CD4-positive, alpha-beta T cell treated with Interleukin-4 for 1 hour (primary cell): ENCODE measurements at regions not wholly inside any gene's neighbourhood (a gene's known extent, or its start where the extent isn't known, plus 50 kb on each side); places are given as distances from the start of the nearest gene placed in this dataset.

ENCODE experiments used
- DNase-seq, 2 donors: peaks; one replicate each; pipeline ENCODE4 v3.0.0-alpha.2; 2020 to 2022

DNA sequence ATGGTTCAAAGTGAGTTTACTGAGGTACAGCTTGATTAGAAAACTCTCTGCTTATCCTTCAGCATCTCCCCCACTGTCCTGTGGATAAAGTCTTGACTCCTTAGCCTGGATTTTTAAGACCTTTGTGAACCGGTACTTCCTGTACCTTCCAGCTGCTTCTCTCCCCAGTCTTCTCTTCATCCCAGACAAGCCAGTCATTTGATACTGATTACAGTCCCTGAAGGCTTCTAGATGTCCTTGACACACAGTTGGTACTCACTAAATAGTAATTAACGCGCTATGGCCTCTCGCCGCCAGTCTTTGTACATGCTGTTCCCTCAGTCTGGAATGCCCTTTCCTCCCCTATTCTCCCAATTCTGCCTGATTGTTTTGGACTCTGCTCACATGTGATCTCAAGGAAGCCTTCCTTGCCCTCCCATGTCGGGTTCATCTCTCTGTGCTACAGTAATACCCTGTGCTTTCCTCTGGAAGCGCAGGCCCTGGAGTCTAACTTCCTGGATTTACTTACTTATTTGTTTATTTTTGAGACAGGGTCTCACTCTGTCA is 50.6 kb upstream of the PTGR2 start:
- no peak for DNase-seq

DNA sequence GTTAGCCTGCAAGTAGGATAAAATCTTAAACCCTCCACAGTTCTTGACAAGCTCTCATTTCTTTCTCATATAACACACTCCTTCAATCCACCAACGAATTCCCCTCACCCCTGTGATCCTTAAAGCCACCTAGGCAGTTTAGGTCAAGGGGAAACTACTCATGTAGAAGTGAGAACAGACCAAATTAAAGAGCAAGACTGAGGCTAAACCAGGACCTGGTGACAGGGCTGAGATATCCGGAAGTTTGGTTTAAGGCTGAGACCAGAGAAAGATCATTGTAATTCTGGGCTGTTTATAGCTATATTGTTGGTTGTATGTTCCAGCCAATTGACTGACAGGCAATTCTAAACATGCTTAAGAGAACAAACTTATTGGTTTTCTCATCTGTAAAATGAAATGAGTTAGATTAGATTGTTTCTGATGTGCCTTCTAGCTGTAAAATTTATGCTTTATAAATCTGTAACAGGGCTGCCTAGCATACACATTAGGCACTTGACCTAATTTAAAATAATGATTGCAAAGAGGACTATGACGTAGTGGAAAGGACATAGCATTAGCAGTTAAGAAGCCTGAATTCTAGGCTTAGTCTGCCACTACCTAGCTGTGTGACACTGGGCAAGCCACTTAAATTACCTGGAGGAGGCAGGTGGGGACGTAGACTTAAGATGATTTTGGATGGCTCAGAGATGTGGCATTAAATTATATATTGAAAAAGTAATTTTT is 53.9 kb upstream of the PTGR2 start:
- DNase-seq, result no peak

DNA sequence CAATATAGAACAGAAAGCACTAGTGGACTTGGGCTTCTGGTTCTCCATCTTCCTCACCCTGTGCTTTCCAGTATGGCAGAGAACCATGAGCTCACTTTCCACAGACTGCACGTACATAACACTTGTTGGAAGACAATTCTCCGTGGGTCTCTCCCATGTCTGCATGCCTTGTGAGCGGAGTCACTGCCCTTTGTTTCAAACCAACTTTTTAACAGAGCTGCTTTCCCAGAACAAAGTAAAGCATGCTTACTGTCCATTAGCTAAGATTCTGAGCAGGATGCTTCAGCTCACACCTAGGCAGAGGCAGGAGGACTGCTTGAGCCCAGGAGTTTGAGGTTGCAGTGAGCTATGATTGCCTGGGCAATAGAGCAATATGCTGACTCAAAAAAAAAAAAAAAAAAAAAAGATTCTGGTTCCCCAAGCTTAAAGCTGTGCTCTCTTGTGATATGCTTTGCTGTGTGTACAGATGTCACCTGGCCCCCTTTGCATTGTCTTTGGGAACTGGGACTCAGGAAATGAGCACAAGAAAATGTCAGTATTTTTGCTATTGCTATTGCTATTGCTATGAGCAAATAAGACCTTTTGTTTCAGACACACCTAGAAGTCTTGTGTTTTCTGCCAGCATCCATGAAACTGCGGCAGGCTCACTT is 54.6 kb upstream of the PTGR2 start:
- DNase-seq, result no peak

DNA sequence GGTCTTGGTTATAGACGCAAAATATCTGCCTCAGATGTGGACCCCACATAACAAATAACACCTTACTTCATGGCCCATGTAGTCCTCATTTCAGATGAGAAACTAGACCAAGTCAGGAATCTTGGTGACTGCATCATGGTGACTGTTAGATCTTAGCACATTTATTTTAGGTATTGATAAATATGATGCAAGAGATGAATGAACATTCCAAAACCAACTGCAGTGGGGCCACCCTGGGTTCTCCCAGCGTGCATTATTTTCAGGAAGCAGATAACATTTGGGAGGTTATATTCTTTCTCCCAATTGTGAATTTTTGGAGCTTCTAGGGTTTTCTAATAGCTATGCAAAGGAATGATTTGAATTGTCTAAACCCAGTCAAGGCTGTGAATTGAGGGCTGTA is 55.2 kb upstream of the PTGR2 start:
- DNase-seq, result no peak

DNA sequence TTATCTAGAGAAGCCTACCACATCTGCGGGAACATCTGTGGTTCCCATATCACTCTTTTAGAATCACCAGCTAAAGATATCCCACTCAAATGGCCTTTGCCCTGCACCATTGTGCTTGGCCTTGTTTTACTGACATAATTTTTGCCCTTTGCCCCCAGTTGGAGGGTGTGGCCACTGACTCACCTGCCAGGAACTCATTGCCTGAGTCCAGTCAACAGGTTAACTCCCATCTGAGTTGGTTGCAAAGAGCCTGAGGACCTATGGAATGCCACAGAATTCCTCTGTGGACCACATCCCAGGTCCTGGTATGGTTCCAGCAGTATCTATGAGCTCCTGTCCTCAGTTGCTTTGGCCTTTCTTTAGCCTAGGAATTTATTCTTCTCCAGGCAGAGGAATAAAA is 55.7 kb upstream of the PTGR2 start:
- DNase-seq, result no peak

DNA sequence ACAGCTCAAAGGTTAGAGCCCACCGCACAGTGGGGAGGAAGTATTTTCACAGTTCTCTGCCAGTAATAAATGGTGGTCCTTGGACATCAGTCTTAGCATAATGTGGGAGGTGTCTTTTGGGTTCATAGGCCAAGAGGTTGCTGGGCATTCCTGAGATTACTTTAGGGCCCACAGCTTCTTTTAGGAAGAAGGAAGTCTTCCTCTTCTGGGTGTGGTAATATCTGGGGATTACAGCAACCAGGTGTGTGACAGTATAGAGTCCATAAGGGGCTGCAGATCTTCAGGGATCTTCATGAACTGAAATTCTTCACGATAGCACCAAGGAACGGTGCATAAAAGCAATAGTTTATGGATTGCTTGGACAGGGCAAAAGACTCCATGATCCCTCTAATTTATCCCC is 56.2 kb upstream of the PTGR2 start:
- no peak for DNase-seq

DNA sequence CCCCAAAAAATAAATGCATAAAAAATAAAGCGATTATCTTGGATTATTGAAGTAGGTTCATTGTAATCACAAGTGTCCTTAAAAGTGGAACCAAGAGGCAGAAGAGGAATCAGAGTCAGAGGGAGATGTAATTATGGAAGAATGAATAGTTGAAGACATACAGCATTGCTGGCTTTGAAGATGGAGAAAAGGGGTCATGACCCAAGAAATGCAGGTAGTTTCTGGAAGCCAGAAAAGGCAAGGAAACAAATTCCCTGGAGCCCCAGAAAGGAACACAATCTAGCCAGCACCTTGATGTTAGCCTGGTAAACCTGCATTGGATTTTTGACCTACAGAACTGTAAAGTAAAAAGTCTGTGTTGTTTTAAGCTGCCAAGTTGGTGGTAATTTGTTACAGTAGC is 57.5 kb upstream of the PTGR2 start:
- no peak for DNase-seq

DNA sequence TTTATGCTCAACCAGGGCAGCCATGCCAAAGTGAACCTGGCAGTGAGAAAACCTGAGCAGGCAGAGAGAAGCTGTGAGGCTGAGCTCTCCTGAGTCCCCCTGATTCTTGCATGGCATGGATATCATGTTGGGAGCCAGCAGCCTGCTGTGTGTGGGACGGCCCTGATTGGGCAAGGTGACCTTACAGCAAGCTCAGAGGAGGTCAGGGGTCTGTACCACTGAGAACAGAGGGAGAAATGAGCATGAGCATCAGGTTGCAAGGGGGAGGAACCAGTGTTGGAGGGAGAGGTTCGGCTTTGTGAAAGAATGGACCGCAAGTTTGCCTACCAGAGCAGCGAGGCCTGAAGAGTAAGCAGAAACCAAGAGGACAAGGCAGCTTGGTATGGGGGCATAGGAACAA is 59.1 kb upstream of the PTGR2 start:
- no peak for DNase-seq

DNA sequence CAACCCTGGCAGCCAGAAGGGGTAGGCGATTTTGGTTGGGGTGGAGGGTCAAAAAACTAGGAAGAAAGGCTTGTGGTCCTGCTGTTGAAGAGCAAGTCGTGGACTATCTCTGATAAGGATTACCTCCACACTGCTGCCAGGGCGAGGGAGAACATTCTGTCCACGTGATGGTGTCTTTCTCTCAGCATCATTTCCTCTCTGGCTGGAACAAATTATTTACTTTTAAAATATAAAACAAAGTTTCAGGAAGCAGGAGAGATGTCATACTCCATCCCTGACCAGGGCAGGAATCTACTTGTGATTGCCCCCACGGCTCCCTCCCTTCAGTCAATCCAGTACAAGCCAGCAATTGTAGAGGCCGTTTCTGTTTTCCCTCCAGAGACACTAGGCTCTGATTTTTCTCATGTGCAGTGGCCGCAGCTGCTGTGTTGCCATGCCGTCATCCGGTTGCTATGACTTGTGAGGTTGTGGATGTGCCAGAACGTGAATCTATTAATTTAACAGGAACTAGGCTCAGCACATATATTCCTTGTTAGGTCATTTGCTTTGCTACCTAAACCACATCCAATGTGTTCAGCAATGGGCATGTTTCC is 61.5 kb upstream of the PTGR2 start:
- DNase-seq, result no peak

DNA sequence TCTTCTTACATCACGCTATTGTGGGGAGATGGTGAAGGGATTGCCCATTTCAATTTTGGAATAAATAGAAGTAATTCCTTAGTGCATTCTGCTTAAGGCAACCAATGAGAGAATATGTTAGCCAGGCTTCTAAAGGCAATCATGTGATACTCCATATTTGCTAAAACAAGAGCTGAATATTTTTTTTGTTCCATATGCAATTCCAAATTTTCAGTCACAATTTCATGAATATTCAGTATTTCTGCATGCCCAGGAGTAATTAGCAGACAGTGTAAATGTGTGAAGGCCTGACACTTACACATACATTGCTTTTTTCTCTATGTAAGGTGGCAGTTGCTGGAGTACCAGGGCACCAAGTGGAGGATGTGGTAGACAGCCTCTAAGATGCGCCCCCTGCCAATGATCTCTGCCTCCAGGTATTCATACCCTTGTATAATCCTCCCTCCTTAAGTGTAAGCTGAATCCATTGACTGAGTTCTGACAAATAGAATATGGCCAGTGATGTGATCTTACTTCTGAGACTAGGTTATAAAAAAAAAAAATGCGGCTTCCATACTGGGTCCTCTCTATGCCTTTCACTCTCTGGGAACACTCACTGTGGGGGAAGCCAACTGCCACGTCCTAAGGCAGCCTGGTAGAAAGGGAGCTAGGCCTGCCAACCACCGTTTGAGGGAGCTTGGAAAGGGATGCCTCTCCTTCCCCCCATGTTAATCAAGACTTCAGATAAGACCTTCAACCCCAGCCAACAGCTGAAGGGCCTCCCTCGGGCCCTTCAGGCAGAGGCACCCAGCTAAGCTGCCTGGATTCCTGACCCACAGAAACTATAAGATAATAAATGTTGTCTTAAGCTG is 62.7 kb upstream of the PTGR2 start:
- DNase-seq, result no peak

DNA sequence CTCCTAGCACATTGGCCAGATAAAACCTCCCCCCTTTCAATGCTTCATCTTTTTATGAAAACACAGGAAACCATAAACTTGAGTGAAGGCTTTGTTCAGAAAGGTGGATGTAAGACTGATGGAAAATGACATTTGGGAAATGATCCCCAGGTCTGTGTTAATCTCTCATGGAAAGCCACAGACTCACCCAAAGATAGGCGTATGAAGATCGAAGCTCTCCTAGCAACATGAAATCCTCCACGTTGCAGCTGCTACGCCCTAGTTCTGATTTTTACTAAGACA is 63.4 kb upstream of the PTGR2 start:
- DNase-seq, result no peak

DNA sequence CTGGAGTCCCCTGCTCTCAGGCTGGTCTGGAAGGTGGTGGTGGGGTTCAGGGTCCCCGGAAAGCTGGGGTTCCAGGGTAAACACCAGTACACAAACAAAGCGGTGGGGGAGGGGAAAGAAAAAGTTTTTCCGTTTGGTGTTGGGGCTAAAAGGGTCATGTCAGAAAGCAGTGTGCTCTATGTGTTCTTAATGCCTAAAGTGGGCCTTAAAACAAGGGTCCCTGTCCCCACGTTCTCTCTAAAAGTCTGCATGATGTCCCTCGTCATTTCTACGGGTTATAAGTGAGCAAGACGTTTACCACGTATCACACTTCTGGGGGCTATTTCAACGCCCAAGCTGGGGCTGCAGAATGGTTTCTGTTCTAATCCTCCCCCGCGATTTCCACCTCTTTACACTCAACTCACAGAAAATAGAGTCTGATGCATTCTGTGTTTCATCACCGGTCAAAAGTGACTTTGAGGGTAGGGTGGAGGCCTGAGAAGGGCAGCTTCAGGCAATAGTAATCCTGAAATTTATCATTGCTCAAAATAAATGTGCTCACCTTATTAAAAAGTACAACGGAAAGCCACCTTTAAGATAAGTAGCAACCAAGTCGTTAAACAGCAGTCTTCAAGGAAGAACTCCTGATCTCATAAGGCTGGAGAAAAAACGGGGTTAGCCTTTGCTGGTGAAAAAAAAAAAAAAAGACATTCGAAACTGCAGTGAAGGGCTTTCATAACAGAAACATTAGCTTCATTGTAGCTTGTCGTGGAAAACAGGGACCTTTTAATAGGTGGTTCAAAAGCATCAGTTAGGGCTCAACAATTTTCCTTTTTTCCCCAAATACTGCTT is 63.9 kb upstream of the PTGR2 start:
- peak in 1 of 2 donors; percentile 31 for DNase-seq

DNA sequence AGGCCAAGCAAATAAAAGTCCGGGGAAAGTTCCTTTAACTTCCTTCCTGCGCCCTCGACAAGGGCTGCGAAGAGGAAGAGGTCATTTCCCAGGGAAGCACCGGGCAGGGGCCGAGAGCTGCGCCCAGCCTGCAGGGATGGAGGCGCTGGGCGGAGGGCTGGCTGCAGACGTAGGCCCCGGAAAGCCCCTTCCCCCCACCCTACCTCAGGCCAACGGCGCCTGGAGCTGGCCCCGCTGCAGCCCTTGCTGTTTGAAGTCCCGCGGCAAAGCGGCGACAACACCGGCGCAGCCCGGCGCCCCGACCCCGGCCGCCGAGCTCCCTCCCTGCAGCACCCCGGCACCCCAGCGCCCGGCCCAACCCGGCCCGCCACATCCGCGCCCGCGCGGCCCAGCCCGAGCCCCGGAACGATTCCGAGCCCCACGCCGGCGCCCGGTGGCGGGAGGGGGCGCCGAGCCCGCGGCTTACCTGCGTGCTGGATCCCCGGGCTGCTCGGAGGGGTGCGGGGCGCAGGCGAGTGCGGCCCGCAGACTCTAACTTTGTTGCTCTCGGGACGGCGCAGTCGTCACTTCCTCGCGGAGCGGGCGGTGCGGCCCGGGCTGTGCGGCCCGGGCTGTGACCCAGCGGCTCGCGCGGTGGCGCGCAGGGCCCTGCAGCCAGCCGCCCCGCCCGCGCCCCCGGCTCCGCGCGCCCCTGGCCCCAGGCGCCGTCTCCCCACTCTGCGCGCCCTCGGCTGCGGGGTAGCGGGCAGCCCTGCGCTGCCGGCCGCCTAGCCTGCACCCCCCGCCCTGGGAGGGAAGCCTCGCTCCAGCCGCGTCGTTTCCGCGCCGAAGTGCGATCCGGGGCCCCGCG is 64.8 kb upstream of the PTGR2 start:
- peak; percentile 57 to 63 for DNase-seq

DNA sequence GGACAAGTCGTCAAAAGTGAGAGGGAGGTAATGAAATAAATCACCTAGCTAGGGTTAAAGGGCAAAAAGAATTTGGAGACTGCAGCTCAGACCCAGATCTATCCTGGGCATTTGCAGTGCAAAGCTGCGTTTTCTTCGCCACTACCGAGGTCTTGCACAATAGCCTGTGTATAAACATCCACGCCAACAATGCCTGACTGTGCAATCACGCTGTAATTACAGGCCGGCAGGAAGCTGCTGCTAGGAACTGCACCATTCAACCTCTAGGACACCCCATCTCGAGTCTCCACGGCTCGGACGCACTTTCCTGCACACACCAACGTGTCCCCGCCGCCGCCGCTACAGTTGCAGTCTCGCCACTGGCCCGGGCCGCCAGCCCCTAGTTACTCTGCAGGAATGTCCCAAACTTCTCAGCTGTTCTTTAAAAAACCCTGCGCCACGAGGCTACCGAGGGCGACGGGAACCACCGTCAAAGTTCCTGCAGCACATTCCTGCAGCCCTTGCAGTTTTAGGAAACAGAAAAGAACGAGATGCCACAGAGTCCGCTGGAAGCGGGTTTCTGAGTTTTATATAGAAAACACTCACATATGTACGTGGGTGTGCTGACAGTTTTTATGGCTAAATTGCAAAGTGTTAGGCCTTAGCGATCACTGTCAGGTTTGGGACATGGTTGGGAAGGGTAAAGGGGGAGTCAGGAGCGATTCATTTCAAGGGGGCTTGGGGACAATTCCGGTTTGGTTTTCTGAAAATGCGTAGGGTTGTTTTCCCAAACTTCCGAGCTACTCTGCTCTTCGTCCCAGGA is 65.6 kb upstream of the PTGR2 start:
- DNase-seq, result peak; percentile 65 to 75

DNA sequence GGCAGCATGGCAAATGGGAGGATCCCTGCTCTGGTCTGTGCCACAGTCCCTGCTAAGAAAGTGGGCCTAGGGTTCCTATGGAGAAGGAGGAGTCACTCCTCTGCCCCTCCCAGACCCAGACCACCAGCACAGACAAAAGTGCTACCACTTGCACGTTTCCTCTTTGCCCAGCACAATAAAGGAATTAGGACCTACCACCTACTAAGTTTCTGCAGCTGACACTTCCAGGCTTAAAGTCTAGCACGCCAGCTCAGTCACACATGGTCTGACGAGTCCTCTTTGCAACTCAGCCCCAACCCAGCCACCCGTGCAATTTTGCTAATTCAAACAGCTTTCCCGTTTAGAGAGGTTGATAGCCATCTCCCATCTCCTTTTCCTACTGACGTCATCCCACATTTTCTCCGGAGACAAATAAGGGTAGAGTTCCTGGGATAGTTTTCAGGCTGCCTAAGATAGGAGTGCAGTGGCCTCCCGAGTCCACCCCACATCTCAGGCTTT is 66.2 kb upstream of the PTGR2 start:
- peak; percentile 18 to 21 for DNase-seq

DNA sequence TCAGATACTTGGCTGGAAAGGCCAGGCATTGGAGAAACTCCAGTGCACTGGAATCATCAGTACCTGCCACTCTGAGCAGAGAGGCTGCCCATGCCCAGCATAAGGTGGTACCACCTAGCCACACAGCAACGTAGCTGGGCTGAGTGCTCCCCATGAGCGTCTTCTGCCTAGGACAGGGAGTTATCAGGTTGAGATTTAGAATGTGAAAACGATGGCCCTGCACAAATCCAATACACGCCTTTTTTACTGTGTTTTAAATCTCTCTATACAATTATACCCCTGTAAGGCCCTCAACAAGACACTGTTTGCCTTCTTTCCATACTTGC is 66.7 kb upstream of the PTGR2 start:
- no peak for DNase-seq

DNA sequence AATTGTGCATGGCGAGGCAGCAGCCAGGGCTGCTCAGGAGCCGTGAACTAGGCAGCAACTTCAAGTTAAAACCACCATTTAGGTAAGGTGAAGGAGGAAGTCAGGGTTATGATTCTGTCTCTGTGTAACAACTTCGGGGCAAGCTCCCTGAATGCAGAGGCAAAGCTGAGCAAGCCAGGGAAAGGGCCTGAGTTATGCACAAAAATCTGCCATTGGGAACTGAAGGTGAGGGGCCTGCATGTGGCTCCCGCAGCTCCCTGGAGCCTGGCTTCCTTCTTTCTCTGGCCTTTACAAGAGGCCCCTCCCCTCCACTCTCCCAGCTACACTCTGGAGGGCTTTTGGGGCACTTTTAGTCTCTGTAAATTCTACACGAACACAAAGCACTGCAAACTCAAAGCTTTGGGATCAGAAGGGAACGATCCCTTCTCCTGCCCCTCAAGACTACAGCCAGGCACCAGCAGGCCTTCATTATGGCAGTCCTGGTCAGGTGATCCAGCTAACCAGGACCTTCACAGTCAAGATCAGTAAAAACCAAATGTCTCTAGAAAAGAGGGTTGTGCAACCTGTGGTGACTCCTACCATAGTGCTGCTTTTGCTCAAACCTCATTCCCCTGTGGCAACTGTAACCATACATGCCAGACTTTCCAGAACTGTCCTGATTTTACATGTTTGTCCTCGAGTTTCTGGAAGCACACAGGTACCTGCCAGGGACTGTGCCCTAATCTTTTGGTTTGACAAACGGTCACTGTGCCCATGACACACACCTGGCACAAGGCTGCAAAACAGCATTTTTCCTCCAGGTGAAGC is 67.2 kb upstream of the PTGR2 start:
- DNase-seq, result no peak

DNA sequence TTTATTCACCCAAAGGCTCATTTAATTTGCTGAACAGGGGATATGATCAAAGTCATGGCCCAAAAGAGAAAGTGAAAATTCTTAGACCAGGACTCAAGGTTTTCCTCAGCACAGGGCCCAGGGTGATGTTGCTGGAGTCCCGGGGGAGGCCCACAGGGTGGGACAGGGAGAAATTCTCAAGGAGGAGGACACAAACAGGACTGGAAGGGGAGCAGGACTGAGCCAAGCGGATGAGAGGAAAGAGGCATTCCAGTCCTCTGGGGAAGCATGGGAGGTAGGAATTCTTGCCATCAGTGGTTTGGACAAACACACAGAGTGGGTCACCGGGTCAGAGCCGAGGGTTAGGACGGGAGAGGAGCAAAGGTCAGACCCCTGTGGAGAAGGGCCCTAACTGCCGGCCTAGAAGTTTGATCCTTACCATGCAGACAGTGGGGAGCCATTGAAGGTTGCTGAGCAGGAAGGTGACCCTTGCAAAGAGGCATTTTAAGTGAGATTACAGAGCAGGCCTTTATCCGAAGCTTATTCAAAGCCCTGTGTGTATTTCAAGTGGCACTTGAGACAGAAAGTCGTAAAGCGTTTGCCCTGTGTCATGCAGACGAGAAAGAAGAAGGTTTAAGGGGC is 68.4 kb upstream of the PTGR2 start:
- DNase-seq, result no peak

DNA sequence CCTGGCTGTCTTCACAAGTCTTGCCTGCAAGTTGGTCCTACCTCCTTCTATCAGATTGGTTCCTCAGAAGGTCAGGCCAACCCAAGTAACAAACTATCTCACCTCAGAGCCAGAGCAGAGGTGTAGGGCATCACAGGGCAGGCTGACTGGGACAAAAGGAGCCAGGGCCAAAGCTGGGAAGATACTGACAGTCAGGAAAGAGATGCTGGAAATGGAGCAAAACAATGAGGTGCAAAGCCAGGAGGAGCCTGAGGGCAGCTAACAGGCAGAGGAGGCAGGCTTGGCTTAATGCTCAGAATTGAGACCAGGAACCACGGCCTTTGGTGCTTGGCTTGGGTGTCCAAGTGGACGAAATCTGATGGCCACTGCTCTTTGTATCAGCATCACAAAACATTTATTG is 68.4 kb upstream of the PNMA1 start:
- DNase-seq, result no peak
